Heart left ventricle (tissue), 13 donors: ENCODE measurements at regions not wholly inside any gene's neighbourhood (a gene's known extent, or its start where the extent isn't known, plus 50 kb on each side); places are given as distances from the start of the nearest gene placed in this dataset.

ENCODE experiments used
- CTCF ChIP-seq, 12 donors: fragments of 200-600 bp; sonication (generic) in 4 of 12; IDR thresholded peaks; one replicate each; pipeline versions ENCODE4 v1.5.0 to v1.8.0; 2018 to 2022; ENCODE audit warnings: antibody characterized with exemption in 12 of 12, mild to moderate bottlenecking in 5 of 12
- POLR2A ChIP-seq, 2 donors: fragments of 450-650 bp; IDR thresholded peaks; one replicate each; pipeline ENCODE4 v1.6.1; 2017; ENCODE audit warnings: antibody characterized with exemption in 2 of 2, mild to moderate bottlenecking in 2 of 2, moderate library complexity in 2 of 2
- donor health status: ischemic (EF 13 %, LVEDD 7.1; RV severe dilation, severe dysfunction).
- donor health status: DM: no; HTN: yes; CAD: no.
- donor health status: DM: no; HTN: no; CAD: no.
- donor health status: ischemic (EF 25% LVEDD 6.9; RV normal size, moderate dysfunction).
- donor health status: ischemic (EF 25% LVEDD 5.7; RV mildly dilated, moderate dysfunction).
- donor health status: ischemic (EF 35%, LVEDD 5.7; RV mildly dilated, moderate dysfunction).
- donor health status: nonischemic (EF 11% LVEDD 7.7; RV severe dilation, severe dysfunction).
- donor health status: DM: yes; HTN: yes; CAD: no.
- donor health status: PGD.
- donor health status: ischemic (EF 29% LVEDD 5.4; RV normal size, mild dysfunction).
- donor health status: nonischemic (EF 23%, LVEDD 6.1; RV moderate dilation, normal function).

GRCh38 chr4:33494150-33494549 is 2750.2 kb downstream of the ARAP2 start:
- TF ChIP-seq CTCF (IDR thresholded peaks at IDR 0.05) = no peak
- no peak for TF ChIP-seq POLR2A (IDR thresholded peaks at IDR 0.05)
